Stimulated activated memory B cell treated with anti-CD40 and anti-IgM and Interleukin-4, amounts not matched to agents 10 μg/mL and 1 μg/mL and 100 μg/mL, for 72 hours (primary cell): ENCODE measurements at regions not wholly inside any gene's neighbourhood (a gene's known extent, or its start where the extent isn't known, plus 50 kb on each side); places are given as distances from the start of the nearest gene placed in this dataset.

Source experiments
- ATAC-seq: fragments of 150-1000 bp; cut with Tn5 transposase; 2 replicates; pipeline ENCODE4 v1.10.0; 2021
- H3K27ac Mint-ChIP-seq: one replicate; pipeline ENCODE4 v1.8.0; 2022; ENCODE audit warnings: mild to moderate bottlenecking, mixed read lengths
- H3K27me3 Mint-ChIP-seq: one replicate; pipeline ENCODE4 v1.8.0; 2022; ENCODE audit warnings: mixed read lengths
- H3K36me3 Mint-ChIP-seq: one replicate; pipeline ENCODE4 v1.8.0; 2022; ENCODE audit warnings: mixed read lengths
- H3K4me1 Mint-ChIP-seq: one replicate; pipeline ENCODE4 v1.8.0; 2022; ENCODE audit warnings: mixed read lengths
- H3K4me3 Mint-ChIP-seq: one replicate; pipeline ENCODE4 v1.8.0; 2022; ENCODE audit warnings: mild to moderate bottlenecking, moderate library complexity, mixed read lengths
- H3K9me3 Mint-ChIP-seq: one replicate; pipeline ENCODE4 v1.8.0; 2022; ENCODE audit warnings: mixed read lengths

- Mint-ChIP-seq H3K27me3 (no peaks in the 10 kb centered on the region), H3K9me3 (no peaks in the 10 kb centered on the region), H3K27ac (no peak overlapping the region), H3K4me3 (no peak overlapping the region), H3K4me1 (no peaks in the 10 kb centered on the region), H3K36me3 (no peaks in the 10 kb centered on the region)
- no peak for ATAC-seq
Measured at GRCh38 chr9:108351571-108351970, 504.2 kb downstream of the ACTL7B start.

GRCh38 chr9:108347463-108348188 is 508.2 kb downstream of the ACTL7B start:
- Mint-ChIP-seq H3K27ac (no peak overlapping the region), H3K9me3 (no peaks in the 10 kb centered on the region), H3K4me3 (no peak overlapping the region), H3K4me1 (no peaks in the 10 kb centered on the region), H3K27me3 (no peaks in the 10 kb centered on the region), H3K36me3 (no peaks in the 10 kb centered on the region)
- ATAC-seq, result no peak

GRCh38 chr9:108345826-108346225 is 510.0 kb downstream of the ACTL7B start:
- H3K36me3 Mint-ChIP-seq, result no peaks in the 10 kb centered on the region
- ATAC-seq, result no peak

GRCh38 chr9:108339251-108339650 is 516.5 kb downstream of the ACTL7B start:
- ATAC-seq, result no peak
- no peaks in the 10 kb centered on the region for H3K4me1 Mint-ChIP-seq
- H3K36me3 Mint-ChIP-seq, result no peaks in the 10 kb centered on the region
- H3K9me3 Mint-ChIP-seq, result peaks cover 2% of the 10 kb centered on the region
- no peaks in the 10 kb centered on the region for H3K27me3 Mint-ChIP-seq
- H3K27ac Mint-ChIP-seq, result no peak overlapping the region
- no peak overlapping the region for H3K4me3 Mint-ChIP-seq

More at GRCh38 chr9:108345826-108346225, 510.0 kb downstream of the ACTL7B start:
- no peaks in the 10 kb centered on the region for H3K4me1 Mint-ChIP-seq
- H3K4me3 Mint-ChIP-seq, result no peak overlapping the region
- H3K9me3 Mint-ChIP-seq, result peaks cover 2% of the 10 kb centered on the region
- H3K27me3 Mint-ChIP-seq, result no peaks in the 10 kb centered on the region
- H3K27ac Mint-ChIP-seq, result no peak overlapping the region

GRCh38 chr9:108336575-108336974 is 519.2 kb downstream of the ACTL7B start:
- ATAC-seq, result no peak
- H3K4me3 Mint-ChIP-seq, result no peak overlapping the region
- H3K27ac Mint-ChIP-seq, result no peak overlapping the region
- no peaks in the 10 kb centered on the region for H3K36me3 Mint-ChIP-seq
- no peaks in the 10 kb centered on the region for H3K27me3 Mint-ChIP-seq
- H3K9me3 Mint-ChIP-seq, result peaks cover 2% of the 10 kb centered on the region
- H3K4me1 Mint-ChIP-seq, result no peaks in the 10 kb centered on the region

GRCh38 chr9:108333530-108333983 is 522.2 kb downstream of the ACTL7B start:
- Mint-ChIP-seq H3K27me3 (no peaks in the 10 kb centered on the region), H3K9me3 (peaks cover under 1% of the 10 kb centered on the region), H3K4me1 (no peaks in the 10 kb centered on the region), H3K27ac (no peak overlapping the region), H3K4me3 (no peak overlapping the region), H3K36me3 (no peaks in the 10 kb centered on the region)
- no peak for ATAC-seq

GRCh38 chr9:108331596-108331995 is 524.2 kb downstream of the ACTL7B start:
- no peak overlapping the region for H3K27ac Mint-ChIP-seq
- H3K4me3 Mint-ChIP-seq, result no peak overlapping the region
- H3K27me3 Mint-ChIP-seq, result no peaks in the 10 kb centered on the region
- ATAC-seq, result no peak
- no peaks in the 10 kb centered on the region for H3K36me3 Mint-ChIP-seq
- no peaks in the 10 kb centered on the region for H3K4me1 Mint-ChIP-seq
- H3K9me3 Mint-ChIP-seq, result peaks cover 13% of the 10 kb centered on the region

GRCh38 chr9:108325406-108325805 is 530.4 kb downstream of the ACTL7B start:
- no peak overlapping the region for H3K27ac Mint-ChIP-seq
- H3K4me1 Mint-ChIP-seq, result no peaks in the 10 kb centered on the region
- no peak for ATAC-seq

GRCh38 chr9:108323615-108324014 is 532.2 kb downstream of the ACTL7B start:
- Mint-ChIP-seq H3K27me3 (no peaks in the 10 kb centered on the region), H3K9me3 (peaks cover 22% of the 10 kb centered on the region), H3K4me1 (no peaks in the 10 kb centered on the region), H3K27ac (no peak overlapping the region), H3K36me3 (no peaks in the 10 kb centered on the region), H3K4me3 (no peak overlapping the region)
- ATAC-seq, result no peak

More at GRCh38 chr9:108325406-108325805, 530.4 kb downstream of the ACTL7B start:
- no peaks in the 10 kb centered on the region for H3K36me3 Mint-ChIP-seq
- H3K4me3 Mint-ChIP-seq, result no peak overlapping the region
- H3K27me3 Mint-ChIP-seq, result no peaks in the 10 kb centered on the region
- H3K9me3 Mint-ChIP-seq, result peaks cover 22% of the 10 kb centered on the region

GRCh38 chr9:108322326-108323098 is 533.3 kb downstream of the ACTL7B start:
- H3K4me3 Mint-ChIP-seq, result no peak overlapping the region
- no peaks in the 10 kb centered on the region for H3K27me3 Mint-ChIP-seq
- no peaks in the 10 kb centered on the region for H3K4me1 Mint-ChIP-seq
- ATAC-seq, result no peak
- peaks cover 12% of the 10 kb centered on the region for H3K9me3 Mint-ChIP-seq
- H3K36me3 Mint-ChIP-seq, result no peaks in the 10 kb centered on the region
- no peak overlapping the region for H3K27ac Mint-ChIP-seq

GRCh38 chr9:108316630-108317029 is 539.2 kb downstream of the ACTL7B start:
- Mint-ChIP-seq H3K9me3 (no peaks in the 10 kb centered on the region), H3K4me3 (no peak overlapping the region)
- ATAC-seq, result no peak

GRCh38 chr9:108316066-108316465 is 539.7 kb downstream of the ACTL7B start:
- Mint-ChIP-seq H3K4me3 (no peak overlapping the region), H3K4me1 (no peaks in the 10 kb centered on the region), H3K27ac (no peak overlapping the region), H3K36me3 (no peaks in the 10 kb centered on the region), H3K9me3 (no peaks in the 10 kb centered on the region), H3K27me3 (no peaks in the 10 kb centered on the region)
- no peak for ATAC-seq

More at GRCh38 chr9:108316630-108317029, 539.2 kb downstream of the ACTL7B start:
- H3K27me3 Mint-ChIP-seq, result no peaks in the 10 kb centered on the region
- H3K27ac Mint-ChIP-seq, result no peak overlapping the region
- no peaks in the 10 kb centered on the region for H3K36me3 Mint-ChIP-seq
- H3K4me1 Mint-ChIP-seq, result no peaks in the 10 kb centered on the region

- no peak for ATAC-seq
- Mint-ChIP-seq H3K9me3 (no peaks in the 10 kb centered on the region), H3K4me1 (no peaks in the 10 kb centered on the region), H3K27me3 (no peaks in the 10 kb centered on the region), H3K36me3 (no peaks in the 10 kb centered on the region), H3K27ac (no peak overlapping the region), H3K4me3 (no peak overlapping the region)
Measured at GRCh38 chr9:108311745-108312144, 544.0 kb downstream of the ACTL7B start.

GRCh38 chr9:108310202-108310601 is 545.6 kb downstream of the ACTL7B start:
- Mint-ChIP-seq H3K4me1 (no peaks in the 10 kb centered on the region), H3K27me3 (no peaks in the 10 kb centered on the region), H3K27ac (no peak overlapping the region), H3K9me3 (no peaks in the 10 kb centered on the region), H3K36me3 (no peaks in the 10 kb centered on the region), H3K4me3 (no peak overlapping the region)
- ATAC-seq, result no peak

- H3K9me3 Mint-ChIP-seq, result peaks cover 3% of the 10 kb centered on the region
- H3K4me3 Mint-ChIP-seq, result no peak overlapping the region
- H3K27me3 Mint-ChIP-seq, result peaks cover 8% of the 10 kb centered on the region
- H3K36me3 Mint-ChIP-seq, result no peaks in the 10 kb centered on the region
- H3K4me1 Mint-ChIP-seq, result no peaks in the 10 kb centered on the region
- no peak for ATAC-seq
- no peak overlapping the region for H3K27ac Mint-ChIP-seq
Measured at GRCh38 chr9:108300306-108301287, 555.2 kb downstream of the ACTL7B start.
